ENCODE measurements at regions not wholly inside any gene's neighbourhood (a gene's known extent, or its start where the extent isn't known, plus 50 kb on each side); places are given as distances from the start of the nearest gene placed in this dataset.

GRCh38 chr2:128894896-128895295 is 576.2 kb upstream of the HS6ST1 start:
- DNase-seq (ENCODE audit: low read depth): no peak

DNA sequence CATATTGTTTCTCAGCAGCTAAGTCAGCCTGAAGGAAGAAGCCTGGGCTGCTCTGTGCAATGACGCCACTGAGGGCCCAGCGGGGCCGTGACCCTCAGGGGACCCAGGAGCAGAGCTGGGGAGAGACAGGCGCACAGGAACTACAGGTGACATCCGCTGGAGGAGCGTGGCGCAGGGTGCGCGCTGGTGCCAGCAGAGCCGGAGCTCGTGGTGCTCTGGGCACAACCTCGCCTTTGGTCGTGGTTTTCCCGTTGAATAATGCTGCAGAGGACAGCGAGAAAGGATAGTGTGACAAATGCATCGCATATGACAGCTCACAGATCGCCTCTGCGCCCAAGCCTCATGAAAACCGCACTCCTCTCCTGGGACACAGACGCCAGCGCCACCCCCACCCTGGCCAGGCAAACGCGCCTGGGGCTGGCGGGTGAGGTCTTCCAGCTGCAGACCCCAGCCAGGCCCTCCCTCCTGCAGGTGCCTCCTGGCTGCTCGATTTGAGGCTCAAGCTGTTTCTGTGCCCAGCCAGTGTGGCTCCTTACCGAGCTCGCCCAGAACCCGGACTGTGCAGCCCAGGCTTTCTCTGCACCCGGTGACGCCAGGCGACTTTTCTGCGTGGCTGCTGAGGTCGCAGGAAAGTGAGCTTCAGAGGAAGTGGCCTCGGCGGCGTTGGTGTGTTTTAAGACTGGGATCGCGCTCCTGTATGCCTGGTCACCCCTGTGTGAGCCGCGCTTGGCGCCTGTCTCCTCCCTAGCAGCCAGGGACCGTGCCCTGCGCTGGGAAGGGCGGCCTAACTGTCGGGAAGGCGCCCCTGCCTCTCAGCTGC is 583.1 kb upstream of the HS6ST1 start:
- no peak for DNase-seq (ENCODE audit: low read depth)

- DNase-seq (ENCODE audit: low read depth): no peak
These were observed 585.0 kb upstream of the HS6ST1 start for GRCh38 chr2:128903637-128904036.

- no peak for DNase-seq (ENCODE audit: low read depth)
These were observed 592.6 kb upstream of the HS6ST1 start for GRCh38 chr2:128911276-128911675.

GRCh38 chr2:128914320-128914719 is 595.7 kb upstream of the HS6ST1 start:
- DNase-seq (ENCODE audit: low read depth): no peak

DNA sequence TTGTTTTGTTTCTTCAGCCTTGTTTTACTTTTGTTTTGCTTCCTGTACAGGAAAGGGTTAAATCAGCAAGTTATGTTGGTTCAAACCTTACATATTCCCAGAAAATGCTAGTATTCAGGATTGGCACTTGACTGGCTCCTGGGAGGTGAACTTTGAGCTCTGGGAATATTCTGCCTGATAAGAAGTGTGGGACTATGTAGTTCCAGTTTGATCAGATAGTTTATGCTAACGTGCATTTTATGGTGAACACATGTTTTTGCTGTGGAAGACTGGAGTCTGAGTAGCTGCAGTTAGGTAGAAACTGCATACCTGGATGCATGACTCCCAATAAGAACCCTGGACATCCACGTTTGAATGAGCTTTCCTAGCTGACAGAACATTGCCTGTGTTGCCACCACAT is 603.1 kb upstream of the HS6ST1 start:
- DNase-seq (ENCODE audit: low read depth): no peak

- DNase-seq (ENCODE audit: low read depth): no peak
These were observed 603.5 kb upstream of the HS6ST1 start for GRCh38 chr2:128922154-128922553.

DNA sequence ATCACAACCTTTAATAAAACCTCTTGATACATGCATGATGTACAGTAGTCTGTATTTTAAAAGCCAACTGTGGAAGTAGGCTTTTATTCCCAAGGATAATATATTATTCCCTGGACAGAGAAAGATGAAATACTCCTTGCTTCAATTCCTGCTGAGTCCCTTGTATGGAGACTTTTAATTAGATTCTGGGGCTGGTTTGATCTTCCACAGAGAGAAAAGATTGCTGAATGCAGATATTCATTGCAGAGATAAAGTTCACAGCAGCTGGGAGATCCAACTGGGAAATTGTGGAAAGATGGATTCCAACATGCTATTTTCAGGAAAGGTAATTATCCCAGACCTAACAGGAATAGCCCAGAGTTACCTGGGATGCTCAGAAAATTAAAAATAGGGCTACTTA is 607.0 kb upstream of the HS6ST1 start:
- DNase-seq (ENCODE audit: low read depth): no peak

DNA sequence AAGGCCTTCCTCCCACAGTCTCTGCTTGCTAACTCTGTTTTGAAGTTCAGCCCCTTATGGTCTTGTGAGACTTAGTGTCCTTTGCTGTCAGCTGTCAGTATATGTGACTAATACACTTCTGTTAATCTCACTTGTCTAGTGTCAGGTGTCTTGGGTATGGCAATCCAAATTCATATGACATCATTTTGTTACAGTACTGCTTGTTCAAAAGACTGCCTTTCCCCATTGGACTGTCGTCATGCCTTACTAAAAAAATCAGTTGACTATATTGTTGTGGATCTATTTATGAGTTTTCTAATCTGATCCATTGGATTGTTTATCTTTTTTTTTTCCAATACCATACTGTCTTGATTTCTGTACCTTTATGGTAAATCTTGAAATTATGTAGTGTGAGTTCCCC is 611.4 kb upstream of the HS6ST1 start:
- no peak for DNase-seq (ENCODE audit: low read depth)

DNA sequence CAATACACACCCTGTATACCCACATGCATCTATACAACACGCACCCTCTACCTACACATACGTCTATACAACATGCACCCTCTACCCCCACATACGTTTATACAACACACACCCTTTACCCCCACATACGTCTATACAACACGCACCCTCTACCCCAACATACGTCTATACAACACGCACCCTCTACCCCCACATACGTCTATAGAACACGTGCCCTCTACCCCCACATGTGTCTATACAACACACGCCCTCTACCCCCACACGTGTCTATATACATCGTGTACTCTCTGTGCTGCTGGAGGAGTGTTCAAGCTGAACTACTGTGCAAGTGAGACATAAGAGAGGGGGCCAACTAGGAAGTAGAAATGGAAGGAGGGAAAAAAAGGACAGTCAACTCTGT is 621.7 kb upstream of the HS6ST1 start:
- no peak for DNase-seq (ENCODE audit: low read depth)

DNA sequence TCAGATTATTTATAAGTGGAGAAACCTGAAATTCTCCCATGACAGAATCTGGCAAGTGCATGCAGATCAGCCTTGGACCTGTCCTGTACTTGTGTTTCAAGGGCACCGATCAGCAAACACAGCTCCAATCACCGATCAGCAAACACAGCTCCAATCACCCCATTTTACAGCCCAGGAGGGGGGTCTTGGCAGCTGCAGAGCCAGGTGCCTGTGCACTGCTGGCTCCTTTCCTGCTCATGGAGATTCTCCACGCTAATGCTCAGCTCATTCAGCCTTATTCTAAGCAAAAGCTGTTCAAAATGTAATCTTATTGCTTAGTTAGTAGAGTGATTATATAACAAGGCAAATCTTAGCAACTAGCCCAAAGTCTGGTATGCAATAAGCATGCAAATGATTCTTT is 623.1 kb upstream of the HS6ST1 start:
- no peak for DNase-seq (ENCODE audit: low read depth)

- no peak for DNase-seq (ENCODE audit: low read depth)
These were observed 630.7 kb upstream of the HS6ST1 start for GRCh38 chr2:128949360-128949759.

- DNase-seq (ENCODE audit: low read depth): no peak
These were observed 632.1 kb upstream of the HS6ST1 start for GRCh38 chr2:128950758-128951157.

- DNase-seq (ENCODE audit: low read depth): no peak
These were observed 639.6 kb upstream of the HS6ST1 start for GRCh38 chr2:128958241-128958640.

- DNase-seq (ENCODE audit: low read depth): no peak
These were observed 649.0 kb upstream of the HS6ST1 start for GRCh38 chr2:128967646-128968045.

GRCh38 chr2:128969374-128969773 is 650.7 kb upstream of the HS6ST1 start:
- no peak for DNase-seq (ENCODE audit: low read depth)

GRCh38 chr2:128970332-128971116 is 651.9 kb upstream of the HS6ST1 start:
- DNase-seq (ENCODE audit: low read depth): no peak

GRCh38 chr2:128973566-128973965 is 654.9 kb upstream of the HS6ST1 start:
- DNase-seq (ENCODE audit: low read depth): no peak

- DNase-seq (ENCODE audit: low read depth): no peak
These were observed 659.5 kb upstream of the HS6ST1 start for GRCh38 chr2:128978212-128978611.

DNA sequence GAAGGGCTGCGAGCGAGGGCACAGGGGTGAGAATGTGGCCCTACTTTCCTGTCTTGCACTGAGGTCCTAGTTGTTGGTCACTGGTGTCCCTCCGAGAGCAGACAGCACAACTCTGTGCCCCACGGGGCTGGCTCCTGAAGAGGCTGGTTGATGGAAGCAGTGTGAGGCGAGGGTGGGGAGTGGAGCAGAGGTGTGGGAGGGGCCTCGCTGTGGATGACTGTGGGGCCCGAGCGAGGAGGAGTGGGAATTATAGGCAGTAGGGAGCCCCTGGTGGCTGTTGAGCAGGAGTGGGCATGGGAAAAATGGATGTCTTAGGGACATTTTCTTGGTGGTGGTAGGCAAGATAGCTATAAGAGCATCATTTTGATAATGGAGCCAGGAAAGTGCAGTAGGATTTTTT is 660.5 kb upstream of the HS6ST1 start:
- no peak for DNase-seq (ENCODE audit: low read depth)

- DNase-seq (ENCODE audit: low read depth): no peak
These were observed 661.8 kb upstream of the HS6ST1 start for GRCh38 chr2:128980475-128980874.

DNA sequence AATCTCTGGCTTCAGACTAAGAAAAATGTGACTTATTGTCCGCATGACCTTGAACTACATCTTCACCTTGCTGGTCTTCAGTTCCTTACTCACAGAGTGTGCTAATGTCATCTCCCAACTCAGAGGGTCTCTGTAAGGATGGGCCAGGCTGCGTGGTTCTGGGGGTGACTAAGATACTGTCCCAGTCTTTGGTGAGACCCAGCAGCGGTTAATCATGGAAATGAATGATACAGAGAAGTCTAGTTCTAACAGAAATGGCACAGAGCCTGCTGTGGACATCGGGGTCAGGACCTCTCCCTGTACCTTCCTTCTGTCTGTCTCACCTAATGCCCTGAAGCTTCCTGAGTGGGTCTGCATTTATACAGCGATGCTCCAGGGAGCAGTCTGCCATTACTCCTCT is 662.7 kb upstream of the HS6ST1 start:
- no peak for DNase-seq (ENCODE audit: low read depth)

GRCh38 chr2:128982001-128982400 is 663.3 kb upstream of the HS6ST1 start:
- DNase-seq (ENCODE audit: low read depth): no peak

DNA sequence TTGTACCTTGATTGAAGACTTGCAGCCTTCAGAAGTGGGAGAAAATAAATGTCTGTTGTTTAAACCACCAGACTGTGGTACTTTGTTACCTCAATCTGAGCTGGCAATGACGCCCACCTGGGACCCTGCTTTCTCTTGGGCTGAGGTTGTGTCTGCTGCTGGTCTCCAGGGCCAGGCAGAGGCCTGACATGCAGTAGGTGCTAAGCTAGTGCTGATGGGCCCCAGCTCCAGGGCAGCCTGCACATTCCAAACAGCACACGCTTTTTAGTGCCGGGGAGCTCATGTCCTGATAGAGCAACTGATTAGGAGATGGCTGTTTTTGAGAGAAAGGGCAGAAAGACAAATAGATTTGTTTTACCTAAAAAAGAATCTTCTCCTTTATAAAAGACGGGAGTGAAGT is 664.0 kb upstream of the HS6ST1 start:
- no peak for DNase-seq (ENCODE audit: low read depth)
